CD14-positive monocyte (primary cell): ENCODE measurements at regions not wholly inside any gene's neighbourhood (a gene's known extent, or its start where the extent isn't known, plus 50 kb on each side); places are given as distances from the start of the nearest gene placed in this dataset.
"Not testable (repeated sequence)": the region's sequence is repeated elsewhere in the genome, so short reads cannot be mapped to it uniquely, and the experiment has no call there.

Experiments used
- DNase-seq, 3 donors: peaks; one replicate each; pipeline ENCODE4 v3.0.0-alpha.2; 2011 to 2022
- H2AFZ ChIP-seq: 2 replicates; pipeline ENCODE4 v1.6.0; 2012; ENCODE audit warnings: mild to moderate bottlenecking, low read depth, low read length, inconsistent platforms; ENCODE audit not compliant: insufficient read depth, poor library complexity, severe bottlenecking
- H3K27ac ChIP-seq, 2 donors: 1 replicate in 1 of 2; 2 replicates in 1 of 2; pipeline ENCODE4 v1.5.1; 2012 to 2013; ENCODE audit warnings: low read length in 2 of 2, control low read depth in 1 of 2, inconsistent platforms in 1 of 2, low read depth in 1 of 2, mild to moderate bottlenecking in 1 of 2
- H3K27me3 ChIP-seq, 2 donors: one replicate each; pipeline versions ENCODE4 v1.6.0 to v1.6.1; 2011 to 2013; ENCODE audit warnings: low read length in 2 of 2; ENCODE audit not compliant: control insufficient read depth in 2 of 2, insufficient read depth in 2 of 2
- H3K36me3 ChIP-seq, 2 donors: replicated peaks in 1 of 2; 1 replicate in 1 of 2; 2 replicates in 1 of 2; pipeline versions ENCODE4 v1.5.1 to v1.6.1; 2012 to 2013; ENCODE audit warnings: low read length in 2 of 2, control low read depth in 1 of 2, inconsistent platforms in 1 of 2, mild to moderate bottlenecking in 1 of 2; ENCODE audit not compliant: insufficient read depth in 2 of 2, control insufficient read depth in 1 of 2
- H3K4me1 ChIP-seq, 2 donors: 1 replicate in 1 of 2; 2 replicates in 1 of 2; pipeline versions ENCODE4 v1.5.1 to v1.6.1; 2012 to 2013; ENCODE audit warnings: low read length in 2 of 2, control low read depth in 1 of 2, inconsistent platforms in 1 of 2, mild to moderate bottlenecking in 1 of 2, moderate library complexity in 1 of 2; ENCODE audit not compliant: insufficient read depth in 2 of 2, control insufficient read depth in 1 of 2
- H3K4me2 ChIP-seq: replicated peaks from 2 replicates; pipeline ENCODE3; 2012; ENCODE audit warnings: low read length, moderate library complexity, mild to moderate bottlenecking; ENCODE audit not compliant: poor library complexity, severe bottlenecking; ENCODE audit errors: extremely low read depth
- H3K4me3 ChIP-seq, 3 experiments: fragments of 200-600 bp in 1 of 3; sonication (generic) in 1 of 3; replicated peaks in 1 of 3; 1 replicate in 2 of 3; 2 replicates in 1 of 3; pipeline ENCODE4 v1.5.1; 2011 to 2013; ENCODE audit warnings: low read length in 3 of 3, mild to moderate bottlenecking in 3 of 3, control low read depth in 2 of 3, low read depth in 2 of 3, inconsistent platforms in 1 of 3, moderate library complexity in 1 of 3
- H3K79me2 ChIP-seq: 2 replicates; pipeline ENCODE4 v1.6.0; 2012; ENCODE audit warnings: mild to moderate bottlenecking, control low read depth, inconsistent platforms, low read length, moderate library complexity; ENCODE audit not compliant: insufficient read depth
- H3K9ac ChIP-seq: 2 replicates; pipeline ENCODE4 v1.6.0; 2017; ENCODE audit warnings: low read length, mild to moderate bottlenecking; ENCODE audit not compliant: insufficient read depth, poor library complexity, severe bottlenecking
- H3K9me3 ChIP-seq, 2 donors: replicated peaks in 1 of 2; 1 replicate in 1 of 2; 2 replicates in 1 of 2; pipeline versions ENCODE4 v1.5.1 to v1.6.1; 2012 to 2013; ENCODE audit warnings: low read length in 2 of 2, control low read depth in 1 of 2; ENCODE audit not compliant: control insufficient read depth in 1 of 2, insufficient read depth in 1 of 2
- H4K20me1 ChIP-seq: 2 replicates; pipeline ENCODE4 v1.6.0; 2012; ENCODE audit warnings: mild to moderate bottlenecking, low read length, control low read depth, moderate library complexity; ENCODE audit not compliant: insufficient read depth
- H3K27ac Mint-ChIP-seq, 7 donors: one replicate each; pipeline ENCODE4 v1.8.0; 2020; ENCODE audit warnings: mild to moderate bottlenecking in 7 of 7, mixed read lengths in 7 of 7, moderate library complexity in 6 of 7, inconsistent platforms in 2 of 7
- H3K27me3 Mint-ChIP-seq, 3 donors: one replicate each; pipeline ENCODE4 v1.8.0; 2021 to 2022; ENCODE audit warnings: low read depth in 3 of 3, mild to moderate bottlenecking in 3 of 3, mixed read lengths in 3 of 3, moderate library complexity in 3 of 3, inconsistent platforms in 1 of 3
- H3K36me3 Mint-ChIP-seq, 2 donors: one replicate each; pipeline ENCODE4 v1.8.0; 2020; ENCODE audit warnings: mixed read lengths in 2 of 2, inconsistent platforms in 1 of 2, mild to moderate bottlenecking in 1 of 2
- H3K4me1 Mint-ChIP-seq: one replicate; pipeline ENCODE4 v1.8.0; 2020; ENCODE audit warnings: mild to moderate bottlenecking, mixed read lengths
- H3K4me3 Mint-ChIP-seq, 2 donors: one replicate each; pipeline ENCODE4 v1.8.0; 2020; ENCODE audit warnings: mild to moderate bottlenecking in 2 of 2, mixed read lengths in 2 of 2, moderate library complexity in 1 of 2
- H3K9me3 Mint-ChIP-seq, 7 donors: one replicate each; pipeline ENCODE4 v1.8.0; 2020 to 2022; ENCODE audit warnings: mixed read lengths in 7 of 7, mild to moderate bottlenecking in 6 of 7, moderate library complexity in 6 of 7, inconsistent platforms in 2 of 7
- WGBS: methylation state at CpG from one replicate; pipeline ENCODE4 v1.1.5; 2013; ENCODE audit warnings: missing lambda C conversion rate; ENCODE audit not compliant: insufficient coverage; 5-methylcytosine and 5-hydroxymethylcytosine counted together
- intact Hi-C, 2 donors: fragments of 100-400 bp; cut with micrococcal nuclease; formaldehyde crosslinking; loops; one replicate each; pipeline versions ENCODE4 v1.15.0 to v1.15.1; 2023
- TF ChIP-seq, protein P1 (sequence below): fragments of 200-600 bp; IDR thresholded peaks from one replicate; pipeline ENCODE4 v1.8.0; 2022; ENCODE audit warnings: antibody characterized with exemption, mild to moderate bottlenecking

DNA sequence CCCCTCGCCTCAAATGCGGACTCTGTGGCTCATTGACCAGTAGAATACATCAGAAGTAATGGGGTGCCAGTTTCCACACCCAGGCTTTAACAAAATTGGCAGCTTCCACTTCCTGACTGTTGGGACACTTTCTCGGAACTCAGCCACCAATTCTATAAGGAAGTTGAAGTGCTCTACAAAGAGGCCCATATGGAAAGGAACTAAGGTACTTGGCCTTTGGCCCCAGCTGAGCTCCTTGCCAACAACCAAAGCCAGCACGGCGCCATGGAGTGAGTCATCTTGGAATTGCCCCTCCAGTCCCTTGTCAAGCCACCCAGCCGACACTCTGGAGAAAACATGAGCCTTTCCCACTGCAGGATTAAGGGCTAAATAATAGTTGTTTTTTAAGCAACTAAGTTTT is 262.2 kb upstream of the INTU start:
- H3K27ac Mint-ChIP-seq, result no peak overlapping the region
- no peak overlapping the region for H3K4me2 ChIP-seq
- no peaks in the 10 kb centered on the region for H4K20me1 ChIP-seq
- no peaks in the 10 kb centered on the region for H3K4me1 Mint-ChIP-seq
- no peak overlapping the region for H3K27ac ChIP-seq
- H3K9ac ChIP-seq, result no peak overlapping the region
- H3K4me3 ChIP-seq, result no peak overlapping the region
- H3K9me3 ChIP-seq, result peaks cover 3 to 5% of the 10 kb centered on the region in 2 donors
- WGBS, result 100% methylated on average over 2 of the region's 6 CpGs
- peaks cover 0 to 7% (median 4%) of the 10 kb centered on the region in 7 donors for H3K9me3 Mint-ChIP-seq
- H3K27me3 Mint-ChIP-seq, result peaks cover 0 to 2% (median 0%) of the 10 kb centered on the region in 3 donors
- TF ChIP-seq, protein P1, sequence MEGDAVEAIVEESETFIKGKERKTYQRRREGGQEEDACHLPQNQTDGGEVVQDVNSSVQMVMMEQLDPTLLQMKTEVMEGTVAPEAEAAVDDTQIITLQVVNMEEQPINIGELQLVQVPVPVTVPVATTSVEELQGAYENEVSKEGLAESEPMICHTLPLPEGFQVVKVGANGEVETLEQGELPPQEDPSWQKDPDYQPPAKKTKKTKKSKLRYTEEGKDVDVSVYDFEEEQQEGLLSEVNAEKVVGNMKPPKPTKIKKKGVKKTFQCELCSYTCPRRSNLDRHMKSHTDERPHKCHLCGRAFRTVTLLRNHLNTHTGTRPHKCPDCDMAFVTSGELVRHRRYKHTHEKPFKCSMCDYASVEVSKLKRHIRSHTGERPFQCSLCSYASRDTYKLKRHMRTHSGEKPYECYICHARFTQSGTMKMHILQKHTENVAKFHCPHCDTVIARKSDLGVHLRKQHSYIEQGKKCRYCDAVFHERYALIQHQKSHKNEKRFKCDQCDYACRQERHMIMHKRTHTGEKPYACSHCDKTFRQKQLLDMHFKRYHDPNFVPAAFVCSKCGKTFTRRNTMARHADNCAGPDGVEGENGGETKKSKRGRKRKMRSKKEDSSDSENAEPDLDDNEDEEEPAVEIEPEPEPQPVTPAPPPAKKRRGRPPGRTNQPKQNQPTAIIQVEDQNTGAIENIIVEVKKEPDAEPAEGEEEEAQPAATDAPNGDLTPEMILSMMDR, result no peak
- intact Hi-C loops, result no loop called here
- H3K4me3 Mint-ChIP-seq, result no peak overlapping the region
- H2AFZ ChIP-seq, result no peak overlapping the region
- no peaks in the 10 kb centered on the region for H3K36me3 Mint-ChIP-seq
- H3K4me1 ChIP-seq, result no peaks in the 10 kb centered on the region
- no peaks in the 10 kb centered on the region for H3K27me3 ChIP-seq
- DNase-seq, result no peak
- H3K36me3 ChIP-seq, result no peaks in the 10 kb centered on the region
- no peaks in the 10 kb centered on the region for H3K79me2 ChIP-seq

DNA sequence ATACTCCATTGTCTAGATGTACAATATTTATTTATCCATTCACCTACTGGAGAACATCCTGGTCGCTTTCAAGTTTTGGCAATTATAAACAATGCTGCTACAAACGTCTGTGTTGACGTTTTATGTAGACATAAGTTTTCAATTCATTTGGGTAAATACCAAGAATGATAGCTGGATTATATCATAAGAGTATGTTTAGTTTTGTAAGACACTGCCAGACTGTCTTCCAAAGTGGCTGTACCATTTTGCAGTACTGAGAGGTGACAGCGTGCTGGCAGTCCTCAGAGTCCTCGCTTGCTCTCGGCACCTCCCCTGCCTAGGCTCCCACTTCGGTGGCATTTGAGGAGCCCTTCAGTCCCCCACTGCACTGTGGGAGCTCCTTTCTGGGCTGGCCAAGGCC is 253.3 kb upstream of the INTU start:
- WGBS, result no CpG with 5 or more reads among the region's 7 CpGs
- TF ChIP-seq, protein P1, result no peak
- Mint-ChIP-seq H3K9me3 (peaks cover 0 to 17% (median 4%) of the 10 kb centered on the region in 7 donors), H3K27me3 (no peaks in the 10 kb centered on the region), H3K4me3 (no peak overlapping the region), H3K4me1 (no peaks in the 10 kb centered on the region), H3K36me3 (no peaks in the 10 kb centered on the region), H3K27ac (no peak overlapping the region)
- intact Hi-C loops, result no loop called here
- Histone ChIP-seq H3K27me3 (no peaks in the 10 kb centered on the region), H3K9me3 (peaks cover 0 to 4% of the 10 kb centered on the region in 2 donors), H4K20me1 (no peaks in the 10 kb centered on the region), H3K79me2 (no peaks in the 10 kb centered on the region), H3K27ac (no peak overlapping the region), H3K4me1 (no peaks in the 10 kb centered on the region), H3K4me3 (no peak overlapping the region), H3K36me3 (no peaks in the 10 kb centered on the region), H3K4me2 (no peak overlapping the region), H2AFZ (no peak overlapping the region), H3K9ac (no peak overlapping the region)
- no peak for DNase-seq

DNA sequence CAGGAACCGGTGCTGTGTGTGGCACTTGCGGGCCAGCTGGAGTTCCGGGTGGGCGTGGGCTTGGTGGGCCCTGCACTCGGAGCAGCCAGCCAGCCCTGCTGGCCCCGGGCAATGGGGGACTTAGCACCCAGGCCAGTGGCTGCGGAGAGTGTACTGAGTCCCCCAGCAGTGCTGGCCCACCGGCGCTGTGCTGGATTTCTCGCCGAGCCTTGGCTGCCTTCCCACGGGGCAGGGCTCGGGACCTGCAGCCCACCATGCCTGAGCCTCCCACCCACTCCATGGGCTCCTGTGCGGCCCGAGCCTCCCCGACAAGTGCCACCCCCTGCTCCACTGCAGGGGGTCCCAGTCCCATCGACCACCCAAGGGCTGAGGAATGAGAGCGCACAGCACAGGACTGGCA is 252.8 kb upstream of the INTU start:
- H3K4me2 ChIP-seq, H4K20me1 ChIP-seq, H3K4me3 Mint-ChIP-seq, H3K4me1 ChIP-seq, H3K27me3 ChIP-seq, H3K27ac ChIP-seq, H3K27me3 Mint-ChIP-seq, H3K4me1 Mint-ChIP-seq, DNase-seq, H3K36me3 ChIP-seq, H3K9me3 ChIP-seq, H3K27ac Mint-ChIP-seq, H3K36me3 Mint-ChIP-seq, H3K4me3 ChIP-seq, intact Hi-C loops, H3K9ac ChIP-seq, H2AFZ ChIP-seq, H3K79me2 ChIP-seq: not testable (repeated sequence)
- peaks cover 0 to 18% (median 4%) of the 10 kb centered on the region in 7 donors for H3K9me3 Mint-ChIP-seq
- WGBS, result 76% methylated on average over 12 of the region's 18 CpGs
